ENCODE measurements at regions not wholly inside any gene's neighbourhood (a gene's known extent, or its start where the extent isn't known, plus 50 kb on each side); places are given as distances from the start of the nearest gene placed in this dataset.
"Not testable (repeated sequence)": the region's sequence is repeated elsewhere in the genome, so short reads cannot be mapped to it uniquely, and the experiment has no call there.

DNA sequence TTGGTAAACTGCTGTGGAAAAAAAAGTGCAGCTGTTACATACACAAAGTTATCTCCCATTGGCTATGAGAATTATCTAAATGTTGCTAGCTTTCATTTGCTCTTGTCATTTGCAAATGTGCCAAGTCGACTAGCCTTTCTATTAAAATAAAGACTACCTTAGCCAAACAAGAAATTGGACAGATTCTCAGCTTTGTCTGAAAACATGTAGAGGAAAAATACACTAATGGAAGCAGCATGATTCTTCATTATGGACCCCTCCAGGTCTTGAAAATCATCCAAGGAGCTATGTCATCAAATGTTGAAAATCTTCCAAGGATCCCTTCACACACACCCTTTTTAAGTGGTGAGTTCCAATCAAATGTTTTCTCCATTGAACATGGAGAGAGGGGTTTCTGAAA, 237.7 kb downstream of the ETV1 start:
- DNase-seq (ENCODE audit: low read depth): no peak

DNA sequence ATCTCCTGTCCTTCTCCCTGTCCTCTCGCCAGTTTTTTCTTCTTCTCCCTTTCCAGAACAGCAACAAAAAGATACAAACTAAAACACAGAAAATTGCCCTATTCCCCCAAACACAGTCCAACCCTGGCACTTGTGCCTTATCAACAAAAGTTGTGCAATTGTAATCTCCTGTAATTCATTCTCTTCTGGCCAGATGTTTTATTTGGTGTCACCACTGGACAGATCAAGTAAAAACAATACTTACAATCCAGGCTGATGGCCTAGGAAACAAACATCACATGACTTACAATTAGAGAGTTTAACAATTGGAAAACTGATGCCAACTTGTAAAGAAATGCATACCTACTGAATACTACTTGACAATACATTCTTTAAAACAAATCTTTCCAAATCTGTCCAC, 231.6 kb downstream of the ETV1 start:
- DNase-seq (ENCODE audit: low read depth): no peak

DNA sequence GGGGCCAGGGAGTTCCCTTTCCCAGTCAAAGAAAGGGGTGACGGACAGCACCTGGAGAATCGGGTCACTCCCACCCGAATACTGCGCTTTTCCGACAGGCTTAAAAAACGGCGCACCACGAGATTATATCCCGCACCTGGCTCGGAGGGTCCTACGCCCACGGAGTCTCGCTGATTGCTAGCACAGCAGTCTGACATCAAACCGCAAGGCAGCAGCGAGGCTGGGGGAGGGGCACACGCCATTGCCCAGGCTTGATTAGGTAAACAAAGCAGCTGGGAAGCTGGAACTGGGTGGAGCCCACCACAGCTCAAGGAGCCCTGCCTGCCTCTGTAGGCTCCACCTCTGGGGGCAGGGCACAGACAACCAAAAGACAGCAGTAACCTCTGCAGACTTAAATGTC, 223.6 kb downstream of the ETV1 start:
- not testable (repeated sequence) for DNase-seq (ENCODE audit: low read depth)

DNA sequence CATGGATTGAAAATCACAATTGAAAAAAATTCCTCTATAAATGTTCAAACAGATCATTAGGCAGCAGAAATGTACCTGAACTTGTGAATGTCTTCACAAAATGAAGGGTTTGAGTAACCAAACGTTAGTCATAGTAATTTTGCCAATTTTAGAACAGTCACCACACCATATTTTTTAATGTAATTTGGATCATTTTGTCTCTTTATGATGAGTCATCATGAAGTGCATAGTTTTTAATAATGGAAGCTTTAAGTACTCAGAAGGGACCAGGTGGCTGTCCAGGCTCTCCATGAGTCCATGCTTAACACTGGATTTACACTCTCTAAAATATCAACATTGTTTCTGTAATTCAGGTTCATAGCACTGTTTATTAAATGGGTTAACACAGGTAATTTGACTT, 219.2 kb downstream of the ETV1 start:
- DNase-seq (ENCODE audit: low read depth): peak; percentile 10

DNA sequence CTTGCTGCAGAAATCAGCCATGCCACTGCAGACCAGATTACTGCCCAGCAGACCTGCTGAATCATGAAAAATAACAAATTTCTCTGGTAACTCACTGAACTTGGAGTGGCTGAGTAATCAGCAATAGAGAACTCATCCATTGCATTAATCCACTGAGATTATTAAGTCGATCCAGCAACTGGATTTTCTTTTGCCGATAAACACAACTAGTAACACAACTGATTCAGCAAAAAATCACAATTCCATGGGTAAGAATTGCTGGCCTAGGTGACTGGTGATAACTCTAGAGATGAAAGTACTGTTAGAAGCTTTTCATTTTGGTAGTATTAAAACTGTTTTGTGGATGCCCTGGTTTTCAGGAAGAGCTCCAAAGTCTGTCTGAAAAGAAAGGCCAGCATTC, 214.5 kb downstream of the ETV1 start:
- DNase-seq (ENCODE audit: low read depth): no peak

DNA sequence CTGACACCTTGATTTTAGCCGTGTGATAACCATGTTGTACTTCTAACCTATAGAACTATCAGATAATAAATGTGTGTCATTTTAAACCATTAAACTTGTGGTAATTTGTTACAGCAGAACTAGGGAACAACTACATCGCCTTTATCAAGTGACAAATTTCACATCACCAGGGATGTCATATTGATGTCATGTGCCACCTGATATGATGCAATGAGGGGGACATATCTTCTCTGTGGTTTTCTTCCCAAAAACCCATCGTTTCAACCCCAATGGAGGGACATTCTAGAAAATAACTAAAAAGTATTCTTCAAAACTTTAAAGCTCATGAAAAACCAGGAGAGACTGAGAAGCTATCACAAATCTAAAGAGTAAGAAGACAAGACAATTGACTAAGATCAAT, 212.2 kb downstream of the ETV1 start:
- no peak for DNase-seq (ENCODE audit: low read depth)

DNA sequence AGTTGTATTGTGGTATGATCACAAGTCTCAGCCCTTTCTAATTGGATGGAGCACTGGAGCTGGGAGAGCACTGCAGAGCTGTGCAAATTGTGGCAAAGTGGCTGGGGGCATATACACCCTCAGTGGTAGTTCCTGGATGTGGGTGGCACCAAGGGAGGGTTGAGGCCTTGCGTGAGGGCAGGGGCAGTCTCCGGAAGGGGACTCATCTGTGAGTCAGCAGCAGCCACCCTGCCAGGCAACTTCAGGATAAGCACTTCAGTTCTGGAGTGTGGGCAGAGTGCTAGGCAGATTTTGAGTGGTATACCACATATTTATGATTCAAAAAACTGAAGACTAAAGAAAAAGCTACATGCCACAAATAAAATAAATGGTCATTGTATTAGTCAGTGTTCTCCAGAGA, 210.5 kb downstream of the ETV1 start:
- peak; percentile 93 for DNase-seq (ENCODE audit: low read depth)

DNA sequence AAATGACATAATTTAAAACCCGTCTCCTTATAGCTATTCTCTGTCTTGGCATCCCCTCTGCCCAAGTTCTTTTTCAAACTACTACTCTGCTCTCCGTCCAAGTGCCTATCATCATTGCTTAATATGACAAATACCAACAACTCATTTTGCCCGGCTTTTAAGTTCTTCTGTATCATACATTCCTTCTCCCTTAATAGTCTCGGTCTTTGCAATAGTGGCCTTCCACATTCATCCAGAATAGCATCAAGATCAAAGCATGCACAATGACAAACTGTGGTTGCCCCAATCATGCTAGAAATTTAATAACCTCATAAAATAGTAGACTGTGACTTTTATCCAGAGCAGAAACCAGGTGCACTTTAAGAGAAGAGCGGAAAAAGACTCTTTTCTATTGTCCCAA, 198.9 kb downstream of the ETV1 start:
- DNase-seq (ENCODE audit: low read depth): no peak

DNA sequence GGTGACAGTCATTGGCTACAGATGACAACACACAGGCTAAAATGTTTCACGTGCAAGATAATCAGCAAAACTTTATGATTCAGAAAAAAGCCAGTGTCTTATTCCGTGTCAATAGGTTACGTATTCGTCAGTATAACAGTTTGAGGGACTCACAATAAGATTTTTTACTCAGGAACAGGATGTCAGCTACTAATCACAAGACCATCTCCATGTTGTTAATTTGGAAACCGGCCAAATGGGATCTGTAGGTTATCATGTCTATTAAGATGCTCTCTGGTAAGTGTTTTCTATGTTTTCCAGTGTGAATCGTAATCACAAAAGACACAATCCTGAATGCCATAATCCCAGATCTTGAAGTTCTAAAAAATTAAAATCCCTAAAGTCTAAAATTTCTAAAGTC, 197.3 kb downstream of the ETV1 start:
- DNase-seq (ENCODE audit: low read depth): no peak

DNA sequence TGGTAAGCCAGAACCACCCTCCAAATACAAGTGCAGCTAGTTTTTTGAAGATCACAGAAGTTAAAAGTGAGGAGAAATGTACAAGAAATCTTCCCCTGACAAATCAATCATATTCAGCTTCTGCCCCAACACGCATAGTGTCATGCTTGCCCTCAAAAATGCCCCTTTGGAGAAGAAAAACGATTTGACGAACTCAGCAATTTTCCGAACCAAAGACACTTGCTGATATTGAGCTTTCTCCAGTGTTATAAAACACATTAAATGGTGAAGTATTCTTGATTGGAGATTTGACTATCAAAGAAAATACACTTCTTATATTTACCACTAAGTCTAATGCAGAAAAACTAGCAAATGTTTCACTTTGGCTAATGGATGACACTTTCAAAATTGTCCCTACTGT, 195.5 kb downstream of the ETV1 start:
- no peak for DNase-seq (ENCODE audit: low read depth)

DNA sequence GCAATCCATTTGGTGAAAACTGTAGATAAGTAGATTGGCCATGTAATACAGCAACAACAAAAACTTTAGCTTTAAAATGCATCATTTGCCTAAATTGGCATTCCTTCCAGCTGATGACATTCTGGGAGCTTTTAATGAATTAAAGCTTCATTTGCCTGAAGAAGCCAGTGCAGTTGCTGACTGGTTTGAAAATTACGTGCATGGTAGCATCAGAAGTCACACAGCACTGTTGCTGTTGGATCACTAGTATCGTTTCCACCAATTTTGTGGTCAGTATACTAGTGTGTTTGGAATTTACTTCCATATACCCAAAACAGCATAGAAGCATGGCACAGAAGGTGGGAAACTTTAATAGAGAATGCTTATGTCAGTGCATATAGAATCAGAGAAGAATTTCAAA, 194.9 kb downstream of the ETV1 start:
- no peak for DNase-seq (ENCODE audit: low read depth)

DNA sequence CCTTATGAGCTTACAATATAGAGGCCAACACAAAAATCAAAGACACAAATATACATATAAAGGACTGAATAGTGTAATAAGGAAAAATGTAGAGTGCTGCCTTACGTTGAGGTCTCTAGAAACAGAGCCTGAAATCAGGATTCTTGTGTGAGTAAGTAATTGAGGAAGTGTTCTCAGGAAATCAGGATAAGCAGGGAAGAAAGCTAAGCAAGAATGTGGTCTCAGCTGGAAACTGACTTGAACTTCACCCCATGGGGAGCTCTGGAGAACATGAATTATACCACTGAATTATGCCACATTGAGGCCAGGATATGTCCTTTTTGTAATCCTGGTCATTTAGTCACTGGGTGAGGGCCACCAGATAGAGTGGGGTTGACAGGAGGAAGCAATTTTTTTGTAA, 191.9 kb downstream of the ETV1 start:
- DNase-seq (ENCODE audit: low read depth): peak; percentile 13

DNA sequence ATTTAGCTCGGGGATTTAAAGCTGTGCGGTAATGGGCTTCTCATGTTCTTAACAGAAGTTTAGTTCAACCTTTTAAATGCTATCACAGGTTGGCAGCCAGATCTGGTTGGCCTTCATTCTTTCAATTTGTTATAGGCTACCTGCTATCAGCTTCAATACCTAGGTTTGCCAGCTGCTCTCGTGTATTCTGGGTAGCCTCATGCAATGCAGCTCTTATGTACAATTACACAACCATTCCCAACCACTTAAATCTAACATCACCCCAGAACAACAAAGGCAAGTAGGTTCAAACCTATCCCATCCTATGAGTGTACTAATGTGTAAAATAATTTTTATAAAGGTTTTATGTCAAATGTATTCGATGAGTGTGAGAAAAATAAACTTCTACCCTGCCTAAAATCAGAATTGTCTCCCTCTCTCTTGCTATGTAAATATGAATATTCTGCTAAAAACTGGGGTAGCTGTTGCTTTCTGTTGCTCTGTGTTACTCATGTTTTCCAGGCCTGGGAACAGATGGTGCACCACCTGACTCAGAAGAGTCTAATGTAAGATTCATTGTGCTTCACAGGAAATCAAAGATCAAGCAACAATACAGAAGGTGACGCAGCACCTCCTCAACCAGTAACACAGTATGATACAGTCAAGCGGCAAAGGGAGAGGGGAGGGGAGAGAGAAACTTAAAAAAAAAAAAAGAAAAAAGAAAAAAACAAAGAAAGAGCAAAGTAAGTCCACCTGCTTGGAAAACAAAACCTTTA, 188.6 kb downstream of the ETV1 start:
- peak; percentile 95 for DNase-seq (ENCODE audit: low read depth)

DNA sequence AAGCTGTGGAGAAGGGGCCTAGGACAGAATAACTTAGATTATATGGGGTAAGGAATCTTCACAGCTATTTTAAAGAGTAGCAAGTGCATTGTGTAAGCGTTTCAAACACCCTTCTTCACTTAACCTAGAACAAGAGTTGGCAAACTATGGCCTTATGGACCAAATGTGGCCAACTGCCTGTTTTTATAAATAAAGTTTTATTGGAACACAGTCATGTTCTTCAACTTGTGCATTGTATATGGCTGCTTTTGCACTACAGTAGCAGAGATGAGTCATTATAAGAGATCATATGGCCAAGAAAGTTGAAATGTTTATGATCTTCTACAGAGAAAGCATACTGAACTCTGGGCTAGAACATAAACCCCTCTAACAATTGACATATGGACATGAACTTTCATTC, 187.8 kb downstream of the ETV1 start:
- peak; percentile 3 for DNase-seq (ENCODE audit: low read depth)

DNA sequence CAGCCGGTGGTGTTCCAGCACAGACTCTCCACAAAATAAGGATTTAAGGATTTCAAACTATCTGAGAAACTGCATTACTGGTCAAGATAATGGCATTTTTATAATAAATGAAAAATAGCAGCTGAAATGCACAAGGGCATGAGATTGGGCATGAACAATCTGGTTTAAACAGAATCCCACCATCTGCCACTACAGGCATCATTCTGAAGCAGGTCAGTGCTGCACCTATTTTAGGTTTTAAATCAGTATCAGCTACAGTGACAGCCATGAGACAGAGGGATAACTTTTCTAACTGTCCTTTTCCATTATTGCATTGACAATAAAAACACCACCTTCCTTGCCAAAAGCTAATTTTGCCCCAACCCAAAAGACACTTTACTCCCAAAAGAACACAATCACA, 186.8 kb downstream of the ETV1 start:
- DNase-seq (ENCODE audit: low read depth): no peak

DNA sequence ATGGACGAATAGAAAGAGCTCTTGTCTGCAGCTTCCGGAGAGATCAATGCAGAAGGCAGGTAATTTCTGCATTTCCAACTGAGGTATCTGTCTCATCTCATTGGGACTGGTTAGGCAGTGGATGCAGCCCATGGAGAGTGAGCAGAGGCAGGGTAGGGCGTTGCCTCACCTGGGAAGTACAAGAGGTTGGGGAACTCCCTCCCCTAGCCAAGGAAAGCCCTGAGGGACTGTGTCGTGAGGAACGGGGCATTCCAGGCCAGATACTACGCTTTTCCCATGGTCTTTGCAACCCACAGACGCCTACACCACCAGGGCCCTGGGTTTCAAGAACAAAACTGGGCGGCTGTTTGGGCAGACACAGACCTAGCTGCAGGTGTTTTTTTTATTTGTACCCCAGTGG, 186.3 kb downstream of the ETV1 start:
- DNase-seq (ENCODE audit: low read depth): no peak

DNA sequence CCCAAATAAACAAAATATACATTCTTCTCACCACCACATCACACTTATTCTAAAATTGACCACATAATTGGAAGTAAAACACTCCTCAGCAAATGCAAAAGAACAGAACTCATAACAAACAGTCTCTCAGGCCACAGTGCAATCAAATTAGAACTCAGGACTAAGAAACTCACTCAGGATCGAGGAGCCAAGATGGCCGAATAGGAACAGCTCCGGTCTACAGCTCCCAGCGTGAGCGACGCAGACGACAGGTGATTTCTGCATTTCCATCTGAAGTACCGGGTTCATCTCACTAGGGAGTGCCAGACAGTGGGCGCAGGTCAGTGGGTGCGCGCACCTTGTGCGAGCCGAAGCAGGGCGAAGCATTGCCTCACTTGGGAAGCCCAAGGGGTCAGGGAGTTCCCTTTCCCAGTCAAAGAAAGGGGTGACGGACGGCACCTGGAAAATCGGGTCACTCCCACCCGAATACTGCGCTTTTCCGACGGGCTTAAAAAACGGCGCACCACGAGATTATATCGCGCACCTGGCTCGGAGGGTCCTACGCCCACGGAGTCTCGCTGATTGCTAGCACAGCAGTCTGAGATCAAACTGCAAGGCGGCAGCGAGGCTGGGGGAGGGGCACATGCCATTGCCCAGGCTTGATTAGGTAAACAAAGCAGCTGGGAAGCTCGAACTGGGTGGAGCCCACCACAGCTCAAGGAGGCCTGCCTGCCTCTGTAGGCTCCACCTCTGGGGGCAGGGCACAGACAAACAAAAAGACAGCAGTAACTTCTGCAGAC, 183.2 kb downstream of the ETV1 start:
- not testable (repeated sequence) for DNase-seq (ENCODE audit: low read depth)

DNA sequence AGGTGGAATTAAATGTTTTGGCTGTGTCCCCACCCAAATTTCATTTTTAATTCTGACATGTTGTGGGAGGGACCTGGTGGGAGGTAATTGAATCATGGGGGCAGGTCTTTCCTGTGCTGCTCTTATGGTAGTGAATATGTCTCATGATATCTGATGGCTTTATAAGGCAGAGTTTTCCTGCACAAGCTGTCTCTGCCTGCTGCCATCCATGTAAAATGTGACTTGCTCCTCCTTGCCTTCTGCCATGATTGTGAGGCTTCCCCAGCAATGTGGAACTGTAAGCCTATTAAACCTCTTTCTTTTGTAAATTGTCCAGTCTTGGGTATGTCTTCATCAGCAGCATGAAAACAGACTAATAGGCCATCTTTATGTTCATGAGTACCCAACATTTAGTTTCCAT, 172.2 kb downstream of the ETV1 start:
- not testable (repeated sequence) for DNase-seq (ENCODE audit: low read depth)

DNA sequence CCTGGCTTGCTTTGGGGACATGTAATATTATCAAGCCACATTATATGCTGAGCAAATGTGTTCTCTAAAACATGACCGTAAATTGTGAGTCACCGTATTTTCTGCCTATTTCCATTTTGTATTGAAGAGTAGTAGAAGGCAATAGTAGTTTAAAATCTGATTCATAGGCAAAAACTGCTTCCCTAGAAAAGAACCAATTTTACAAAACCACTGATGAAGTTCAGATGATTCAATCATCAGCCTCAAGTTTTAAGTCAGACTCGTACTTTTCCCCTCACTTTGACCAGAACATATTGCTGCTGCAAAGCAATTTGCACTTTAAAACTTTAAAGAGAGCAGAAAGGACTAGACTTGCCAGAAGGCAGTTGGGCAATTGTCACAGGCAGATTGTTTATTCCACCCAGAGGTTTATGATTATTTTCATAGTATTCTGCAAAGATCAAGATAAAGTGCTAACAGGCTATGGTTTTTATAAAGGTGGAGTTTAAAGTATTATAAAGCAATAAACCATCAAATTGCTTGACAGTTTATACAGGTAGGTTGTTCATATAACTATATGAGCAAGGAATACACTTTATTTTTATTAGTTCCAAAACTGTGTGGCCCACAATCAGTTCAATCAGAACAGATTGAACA, 168.2 kb downstream of the ETV1 start:
- DNase-seq (ENCODE audit: low read depth): no peak

DNA sequence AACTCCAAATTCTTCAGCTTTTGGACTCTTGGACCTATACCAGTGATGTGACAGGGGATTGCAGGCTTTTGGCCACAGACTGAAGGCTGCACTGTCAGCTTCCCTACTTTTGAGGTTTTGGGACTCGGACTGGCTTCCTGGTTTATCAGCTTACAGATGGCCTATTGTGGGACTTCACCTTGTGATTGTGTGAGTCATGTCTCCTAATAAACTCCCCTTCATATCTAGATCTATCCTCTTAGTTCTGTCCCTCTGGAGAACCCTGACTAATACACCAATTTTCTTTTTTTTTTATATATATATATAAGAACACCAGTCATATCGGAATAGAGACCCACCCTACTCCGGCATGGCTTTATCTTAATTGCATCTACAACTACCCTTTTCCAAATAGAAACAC, 166.8 kb downstream of the ETV1 start:
- peak; percentile 83 for DNase-seq (ENCODE audit: low read depth)

DNA sequence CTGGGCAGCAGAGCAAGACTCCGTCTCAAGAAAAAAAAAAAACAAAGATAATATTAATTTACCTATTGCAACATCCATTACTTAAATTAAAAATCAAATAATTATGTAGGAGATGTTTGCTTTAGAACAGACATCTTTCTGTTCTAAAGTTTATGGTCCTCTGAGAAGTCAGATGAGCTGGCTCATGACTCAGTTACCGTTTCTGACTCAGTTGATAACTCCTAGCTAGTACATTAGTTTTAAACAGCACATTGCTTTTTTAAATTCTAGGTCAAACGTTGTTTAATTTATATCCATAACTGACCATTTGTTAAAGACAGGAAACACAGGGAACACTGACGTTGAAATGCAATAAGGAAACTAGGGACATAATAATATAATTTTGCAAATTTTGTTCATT, 162.7 kb downstream of the ETV1 start:
- peak; percentile 12 for DNase-seq (ENCODE audit: low read depth)

DNA sequence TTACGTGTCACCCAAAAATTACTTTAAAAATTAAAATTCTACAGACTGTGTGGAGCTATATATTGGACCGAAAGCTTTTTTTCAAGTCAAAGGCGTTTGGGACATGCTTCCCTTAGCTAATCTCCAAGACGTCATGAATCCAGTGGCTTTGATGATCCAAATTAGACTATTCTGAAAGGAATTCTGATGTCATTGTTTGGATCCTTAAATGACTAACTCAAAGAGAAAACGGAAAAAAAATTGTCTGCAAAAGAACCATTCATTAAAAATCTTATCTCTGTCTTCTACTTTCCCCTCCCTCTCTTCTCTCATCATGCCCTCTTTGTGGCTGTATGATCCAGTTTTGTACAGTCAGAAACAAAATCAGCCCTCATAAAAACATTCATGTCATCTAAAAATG, 161.8 kb downstream of the ETV1 start:
- DNase-seq (ENCODE audit: low read depth): no peak

DNA sequence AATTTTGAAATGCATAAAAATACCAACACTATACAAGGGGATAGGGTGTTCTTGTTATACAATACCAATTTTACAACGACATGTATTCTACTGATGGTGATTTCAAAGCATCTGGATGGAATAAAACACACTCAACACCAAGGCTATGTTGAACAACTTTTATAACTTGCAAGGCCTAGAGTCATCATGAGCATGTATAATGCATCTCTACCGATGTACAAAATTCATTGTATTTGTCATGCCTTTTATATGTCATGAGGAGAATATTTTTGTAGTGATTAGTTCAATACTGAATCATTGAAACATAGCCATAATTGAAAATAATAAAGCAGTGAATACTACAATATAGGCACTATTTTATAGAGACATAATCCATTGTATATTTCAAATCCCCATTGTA, 160.2 kb downstream of the ETV1 start:
- no peak for DNase-seq (ENCODE audit: low read depth)
